T-helper 2 cell treated with Interferon-gamma antibody and Interleukin-4, amounts not matched to agents 5 μg/mL and 100 μg/mL, for 36 hours (primary cell): ENCODE measurements at regions not wholly inside any gene's neighbourhood (a gene's known extent, or its start where the extent isn't known, plus 50 kb on each side); places are given as distances from the start of the nearest gene placed in this dataset.
"Not testable (repeated sequence)": the region's sequence is repeated elsewhere in the genome, so short reads cannot be mapped to it uniquely, and the experiment has no call there.

Source experiments
- DNase-seq: peaks from one replicate; pipeline ENCODE4 v3.0.0; 2021; ENCODE audit warnings: low spot score
- H3K27ac Mint-ChIP-seq: one replicate; pipeline ENCODE4 v1.8.0; 2021; ENCODE audit warnings: mild to moderate bottlenecking, mixed read lengths
- H3K27me3 Mint-ChIP-seq: one replicate; pipeline ENCODE4 v1.8.0; 2021; ENCODE audit warnings: low read depth, mixed read lengths
- H3K36me3 Mint-ChIP-seq: one replicate; pipeline ENCODE4 v1.8.0; 2021; ENCODE audit warnings: low read depth, mixed read lengths
- H3K4me1 Mint-ChIP-seq: one replicate; pipeline ENCODE4 v1.8.0; 2021; ENCODE audit warnings: low read depth, mixed read lengths
- H3K4me3 Mint-ChIP-seq: one replicate; pipeline ENCODE4 v1.8.0; 2022; ENCODE audit warnings: mild to moderate bottlenecking, moderate library complexity, mixed read lengths
- H3K9me3 Mint-ChIP-seq: one replicate; pipeline ENCODE4 v1.8.0; 2021; ENCODE audit warnings: mixed read lengths

- H3K4me3 Mint-ChIP-seq, result no peak overlapping the region
- H3K27ac Mint-ChIP-seq, result no peak overlapping the region
- H3K27me3 Mint-ChIP-seq, result no peaks in the 10 kb centered on the region
- no peaks in the 10 kb centered on the region for H3K4me1 Mint-ChIP-seq
- H3K9me3 Mint-ChIP-seq, result no peaks in the 10 kb centered on the region
- DNase-seq, result no peak
- no peaks in the 10 kb centered on the region for H3K36me3 Mint-ChIP-seq
These were observed 344.2 kb upstream of the ROPN1 start for GRCh38 chr3:124336067-124336656.

- H3K4me1 Mint-ChIP-seq, result no peaks in the 10 kb centered on the region
- H3K9me3 Mint-ChIP-seq, result no peaks in the 10 kb centered on the region
- no peaks in the 10 kb centered on the region for H3K36me3 Mint-ChIP-seq
These were observed 353.9 kb upstream of the ROPN1 start for GRCh38 chr3:124345845-124346244.

GRCh38 chr3:124346487-124346886, 354.6 kb upstream of the ROPN1 start:
- H3K36me3 Mint-ChIP-seq, result no peaks in the 10 kb centered on the region
- H3K4me3 Mint-ChIP-seq, result no peak overlapping the region
- no peak for DNase-seq
- no peaks in the 10 kb centered on the region for H3K27me3 Mint-ChIP-seq
- no peaks in the 10 kb centered on the region for H3K4me1 Mint-ChIP-seq
- H3K9me3 Mint-ChIP-seq, result no peaks in the 10 kb centered on the region
- H3K27ac Mint-ChIP-seq, result no peak overlapping the region

More at GRCh38 chr3:124345845-124346244, 353.9 kb upstream of the ROPN1 start:
- Mint-ChIP-seq H3K27ac (no peak overlapping the region), H3K27me3 (no peaks in the 10 kb centered on the region), H3K4me3 (no peak overlapping the region)
- no peak for DNase-seq

- Mint-ChIP-seq H3K9me3 (no peaks in the 10 kb centered on the region), H3K27me3 (no peaks in the 10 kb centered on the region), H3K27ac (no peak overlapping the region), H3K4me1 (no peaks in the 10 kb centered on the region), H3K36me3 (no peaks in the 10 kb centered on the region), H3K4me3 (no peak overlapping the region)
- DNase-seq, result no peak
These were observed 355.5 kb upstream of the ROPN1 start for GRCh38 chr3:124347418-124347817.

GRCh38 chr3:124348555-124348954, 356.6 kb upstream of the ROPN1 start:
- not testable (repeated sequence) for DNase-seq, H3K27me3 Mint-ChIP-seq, H3K27ac Mint-ChIP-seq, H3K9me3 Mint-ChIP-seq, H3K4me3 Mint-ChIP-seq, H3K4me1 Mint-ChIP-seq, H3K36me3 Mint-ChIP-seq

GRCh38 chr3:124351430-124352148, 359.7 kb upstream of the ROPN1 start:
- Mint-ChIP-seq H3K9me3 (no peaks in the 10 kb centered on the region), H3K4me1 (no peaks in the 10 kb centered on the region), H3K36me3 (no peaks in the 10 kb centered on the region)

GRCh38 chr3:124352149-124352539, 360.2 kb upstream of the ROPN1 start:
- Mint-ChIP-seq H3K27ac (no peak overlapping the region), H3K4me1 (no peaks in the 10 kb centered on the region), H3K9me3 (no peaks in the 10 kb centered on the region), H3K4me3 (no peak overlapping the region), H3K36me3 (no peaks in the 10 kb centered on the region), H3K27me3 (peaks cover 5% of the 10 kb centered on the region)
- no peak for DNase-seq

More at GRCh38 chr3:124351430-124352148, 359.7 kb upstream of the ROPN1 start:
- no peak overlapping the region for H3K27ac Mint-ChIP-seq
- peaks cover 5% of the 10 kb centered on the region for H3K27me3 Mint-ChIP-seq
- H3K4me3 Mint-ChIP-seq, result no peak overlapping the region
- no peak for DNase-seq

- Mint-ChIP-seq H3K27me3 (peaks cover 5% of the 10 kb centered on the region), H3K36me3 (no peaks in the 10 kb centered on the region), H3K4me1 (no peaks in the 10 kb centered on the region), H3K27ac (no peak overlapping the region), H3K9me3 (no peaks in the 10 kb centered on the region), H3K4me3 (no peak overlapping the region)
- DNase-seq, result no peak
These were observed 361.8 kb upstream of the ROPN1 start for GRCh38 chr3:124353691-124354090.

- no peak for DNase-seq
- no peak overlapping the region for H3K4me3 Mint-ChIP-seq
- no peaks in the 10 kb centered on the region for H3K36me3 Mint-ChIP-seq
- H3K9me3 Mint-ChIP-seq, result no peaks in the 10 kb centered on the region
- peaks cover 5% of the 10 kb centered on the region for H3K27me3 Mint-ChIP-seq
- H3K4me1 Mint-ChIP-seq, result no peaks in the 10 kb centered on the region
- no peak overlapping the region for H3K27ac Mint-ChIP-seq
These were observed 362.2 kb upstream of the ROPN1 start for GRCh38 chr3:124354150-124354549.

- Mint-ChIP-seq H3K4me3 (no peak overlapping the region), H3K9me3 (no peaks in the 10 kb centered on the region), H3K36me3 (no peaks in the 10 kb centered on the region), H3K27me3 (peaks cover 8% of the 10 kb centered on the region), H3K27ac (no peak overlapping the region), H3K4me1 (no peaks in the 10 kb centered on the region)
- no peak for DNase-seq
These were observed 366.2 kb upstream of the ROPN1 start for GRCh38 chr3:124358156-124358555.

- Mint-ChIP-seq H3K27me3 (peaks cover 4% of the 10 kb centered on the region), H3K27ac (no peak overlapping the region), H3K4me1 (no peaks in the 10 kb centered on the region), H3K36me3 (no peaks in the 10 kb centered on the region), H3K9me3 (no peaks in the 10 kb centered on the region), H3K4me3 (no peak overlapping the region)
- DNase-seq, result no peak
These were observed 368.2 kb upstream of the ROPN1 start for GRCh38 chr3:124360155-124360554.

- no peak overlapping the region for H3K4me3 Mint-ChIP-seq
- H3K27me3 Mint-ChIP-seq, result peaks cover 4% of the 10 kb centered on the region
- H3K9me3 Mint-ChIP-seq, result no peaks in the 10 kb centered on the region
- no peak for DNase-seq
- H3K36me3 Mint-ChIP-seq, result no peaks in the 10 kb centered on the region
- H3K4me1 Mint-ChIP-seq, result no peaks in the 10 kb centered on the region
- H3K27ac Mint-ChIP-seq, result no peak overlapping the region
These were observed 368.6 kb upstream of the ROPN1 start for GRCh38 chr3:124360563-124360962.

- DNase-seq, result no peak
- Mint-ChIP-seq H3K36me3 (no peaks in the 10 kb centered on the region), H3K4me3 (no peak overlapping the region), H3K4me1 (no peaks in the 10 kb centered on the region), H3K27ac (no peak overlapping the region), H3K9me3 (no peaks in the 10 kb centered on the region), H3K27me3 (peaks cover 4% of the 10 kb centered on the region)
These were observed 368.7 kb upstream of the UMPS start for GRCh38 chr3:124361566-124361965.

GRCh38 chr3:124362455-124362854, 367.8 kb upstream of the UMPS start:
- Mint-ChIP-seq H3K27me3 (peaks cover 4% of the 10 kb centered on the region), H3K4me3 (no peak overlapping the region), H3K27ac (no peak overlapping the region), H3K9me3 (no peaks in the 10 kb centered on the region), H3K4me1 (no peaks in the 10 kb centered on the region), H3K36me3 (no peaks in the 10 kb centered on the region)
- no peak for DNase-seq

GRCh38 chr3:124363476-124363875, 366.8 kb upstream of the UMPS start:
- Mint-ChIP-seq H3K27ac (no peak overlapping the region), H3K36me3 (no peaks in the 10 kb centered on the region), H3K27me3 (peaks cover 4% of the 10 kb centered on the region), H3K4me1 (no peaks in the 10 kb centered on the region), H3K4me3 (no peak overlapping the region), H3K9me3 (no peaks in the 10 kb centered on the region)
- no peak for DNase-seq
